GM12878 (cell line): ENCODE measurements at regions not wholly inside any gene's neighbourhood (a gene's known extent, or its start where the extent isn't known, plus 50 kb on each side); places are given as distances from the start of the nearest gene placed in this dataset.

ENCODE experiments used
- ATAC-seq: fragments of 200-7000 bp; cut with Tn5 transposase; 3 replicates; pipeline ENCODE4 v1.9.1; 2020; ENCODE audit warnings: mild to moderate bottlenecking, moderate library complexity
- BruUV-seq: library from RNA; stranded (reverse); fragments of 400-500 nt; replicated peaks from 2 replicates; lab custom pipeline; 2021; lab: Mats Ljungman, UMichigan
- CTCF ChIA-PET: fragments of 300-600 bp; sonication (Branson Sonifier 250); formaldehyde crosslinking; extraction: SDS; loops from one replicate; lab custom pipeline; 2021; ENCODE audit warnings: inconsistent platforms; lab: Yijun Ruan, JAX
- POLR2A ChIA-PET: fragments of 350-600 bp; formaldehyde crosslinking; extraction: SDS; loops from one replicate; lab custom pipeline; 2021; ENCODE audit warnings: inconsistent platforms; lab: Charles Lee
- RAD21 ChIA-PET: fragments of 300-600 bp; sonication (Branson Sonifier 250); formaldehyde crosslinking; loops from one replicate; lab custom pipeline; 2023; ENCODE audit warnings: antibody characterized with exemption; ENCODE audit not compliant: unreplicated experiment; lab: Charles Lee
- SMC1A ChIA-PET: fragments of 300-600 bp; sonication (Branson Sonifier 250); formaldehyde crosslinking; loops from one replicate; lab custom pipeline; 2023; ENCODE audit not compliant: unreplicated experiment, uncharacterized antibody; lab: Charles Lee
- DNase-seq: peaks from one replicate; pipeline ENCODE4 v3.0.0-alpha.2; 2011; ENCODE audit warnings: low read depth, low spot score
- FAIRE-seq: peaks from 3 replicates; lab custom pipeline; 2011; peaks lifted over from hg19 to GRCh38; lab: Jason Lieb, UNC
- H2AFZ ChIP-seq: 2 replicates; pipeline ENCODE4 v1.6.0; 2011; ENCODE audit warnings: low read depth, low read length, control low read depth; ENCODE audit not compliant: control insufficient read depth
- H3K27ac ChIP-seq: 2 replicates; pipeline ENCODE4 v1.5.1; 2011; ENCODE audit warnings: control low read depth; ENCODE audit not compliant: control insufficient read depth, insufficient read depth
- H3K27me3 ChIP-seq, 2 experiments: replicated peaks in 1 of 2; 2 replicates each; pipeline versions ENCODE4 v1.6.0 to v1.6.1; 2011; ENCODE audit warnings: low read length in 1 of 2; ENCODE audit not compliant: control insufficient read depth in 2 of 2, insufficient read depth in 2 of 2
- H3K36me3 ChIP-seq, 2 experiments: 2 replicates each; pipeline ENCODE4 v1.5.1; 2011; ENCODE audit warnings: low read length in 1 of 2; ENCODE audit not compliant: control insufficient read depth in 2 of 2, insufficient read depth in 2 of 2
- H3K4me1 ChIP-seq: 2 replicates; pipeline ENCODE4 v1.6.1; 2011; ENCODE audit warnings: mild to moderate bottlenecking, low read length, moderate library complexity, mixed read lengths; ENCODE audit not compliant: control insufficient read depth, insufficient read depth
- H3K4me2 ChIP-seq: 2 replicates; pipeline ENCODE4 v1.6.0; 2011; ENCODE audit warnings: control low read depth; ENCODE audit not compliant: control insufficient read depth, insufficient read depth
- H3K4me3 ChIP-seq: fragments of 200-600 bp; sonication (generic); 2 replicates; pipeline ENCODE4 v1.5.1; 2016
- H3K79me2 ChIP-seq: 2 replicates; pipeline ENCODE4 v1.6.0; 2011; ENCODE audit warnings: low read length; ENCODE audit not compliant: control insufficient read depth, insufficient read depth
- H3K9ac ChIP-seq: 2 replicates; pipeline ENCODE4 v1.8.0; 2011; ENCODE audit warnings: low read length, control low read depth, mixed read lengths; ENCODE audit not compliant: control insufficient read depth, insufficient read depth
- H3K9me3 ChIP-seq: replicated peaks from 3 replicates; pipeline ENCODE4 v1.5.1; 2011; ENCODE audit warnings: mild to moderate bottlenecking, low read length; ENCODE audit not compliant: control insufficient read depth, insufficient read depth
- H4K20me1 ChIP-seq: 2 replicates; pipeline ENCODE4 v1.6.0; 2011; ENCODE audit not compliant: control insufficient read depth, insufficient read depth
- BCLAF1 ChIP-seq: fragments of 450-650 bp; IDR thresholded peaks from 2 replicates; pipeline ENCODE4 v1.6.1; 2017; ENCODE audit warnings: antibody characterized with exemption, mild to moderate bottlenecking, moderate library complexity
- CREB1 ChIP-seq: IDR thresholded peaks from 2 replicates; pipeline ENCODE4 v1.6.1; 2012; ENCODE audit warnings: low read depth, mild to moderate bottlenecking, inconsistent platforms
- E4F1 ChIP-seq: fragments of 450-650 bp; IDR thresholded peaks from 2 replicates; pipeline ENCODE4 v1.6.1; 2018; ENCODE audit warnings: borderline replicate concordance, mild to moderate bottlenecking; ENCODE audit not compliant: partially characterized antibody
- HSF1 ChIP-seq: fragments of 150-350 bp; IDR thresholded peaks from 2 replicates; pipeline ENCODE4 v1.6.1; 2014; ENCODE audit warnings: mild to moderate bottlenecking, low read depth, low read length
- NKRF ChIP-seq: fragments of 450-650 bp; conservative IDR thresholded peaks from 2 replicates; pipeline ENCODE4 v1.6.1; 2017; ENCODE audit warnings: mild to moderate bottlenecking, moderate library complexity
- NR2C2 ChIP-seq: IDR thresholded peaks from 2 replicates; pipeline ENCODE4 v1.6.1; 2011; ENCODE audit warnings: borderline replicate concordance, low read depth; ENCODE audit not compliant: control insufficient read depth, insufficient read length
- NR2F1 ChIP-seq: fragments of 450-650 bp; conservative IDR thresholded peaks from 2 replicates; pipeline ENCODE4 v1.6.1; 2017; ENCODE audit warnings: mild to moderate bottlenecking
- SIN3A ChIP-seq: IDR thresholded peaks from 2 replicates; pipeline ENCODE4 v1.6.1; 2012; ENCODE audit warnings: low read depth, low read length, improper control_type of control experiment
- SPI1 ChIP-seq: IDR thresholded peaks from 2 replicates; pipeline ENCODE4 v1.6.1; 2011; ENCODE audit warnings: low read depth, mild to moderate bottlenecking, low read length, moderate library complexity, borderline replicate concordance; ENCODE audit not compliant: insufficient read depth
- ZZZ3 ChIP-seq: IDR thresholded peaks from 2 replicates; pipeline ENCODE4 v1.6.1; 2011; ENCODE audit warnings: low read depth; ENCODE audit not compliant: control insufficient read depth, insufficient read length
- WGBS: methylation state at CpG from one replicate; pipeline ENCODE4 v1.1.6; 2016; ENCODE audit warnings: low lambda C conversion rate; ENCODE audit not compliant: insufficient replicate concordance, insufficient coverage; ENCODE audit errors: missing lambda C conversion rate; 5-methylcytosine and 5-hydroxymethylcytosine counted together
- in situ Hi-C: fragments of 300-500 bp; cut with MboI; formaldehyde crosslinking; loops from 9 replicates; pipeline ENCODE4 v1.14.3; 2018; ENCODE audit warnings: mixed read lengths
- intact Hi-C: fragments of 100-400 bp; cut with micrococcal nuclease; formaldehyde crosslinking; loops from one replicate; pipeline ENCODE4 v1.14.2; 2022; ENCODE audit not compliant: unreplicated experiment

DNA sequence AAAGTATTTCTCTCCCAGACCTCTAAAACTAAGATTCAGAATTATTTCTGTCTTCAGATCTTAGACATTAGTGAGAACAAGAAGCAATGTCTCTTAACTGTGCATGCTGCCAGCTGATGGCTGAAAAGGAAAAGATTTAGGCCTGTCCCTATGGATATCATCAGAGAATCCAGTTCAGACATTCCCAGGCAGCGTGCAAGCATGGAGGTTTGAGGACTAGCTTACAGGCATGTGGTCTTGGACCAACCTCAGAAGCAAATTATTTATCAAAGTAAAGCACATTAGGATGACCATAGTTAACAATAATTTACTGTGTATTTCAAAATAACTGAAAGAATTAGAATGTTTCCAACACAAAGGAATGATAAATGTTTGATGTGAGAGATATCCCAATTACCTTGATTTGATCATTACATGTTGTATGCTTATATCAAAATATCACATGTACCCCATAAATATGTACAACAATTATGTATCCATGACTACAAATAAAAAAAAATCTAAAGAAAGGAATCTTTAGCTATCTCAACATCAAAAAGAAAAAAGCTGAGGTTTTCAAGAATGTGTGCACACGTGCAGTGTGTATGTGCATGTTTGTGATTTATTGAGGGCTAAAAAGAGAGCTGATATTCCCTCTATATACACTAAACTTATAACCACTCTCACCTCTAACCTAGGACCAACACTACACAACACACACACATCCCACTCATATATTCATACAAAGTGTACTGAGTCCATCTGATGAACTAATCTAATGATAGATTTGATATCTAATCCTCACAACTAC lies 108.9 kb upstream of the THBS1 start:
- FAIRE-seq (no peak), ATAC-seq (no peak), DNase-seq (no peak)
- no peak overlapping the region for H3K27ac ChIP-seq
- ChIA-PET RAD21 (no interaction called here), POLR2A (interaction anchor here (0.7 kb wide), 1 partner anchor 82 kb away, joined by 3 read pairs; no protein-coding TSS in a partner anchor), SMC1A (no interaction called here), CTCF (no interaction called here)
- H3K9me3 ChIP-seq = no peaks in the 10 kb centered on the region
- no peak overlapping the region for H3K4me3 ChIP-seq
- in situ Hi-C loops = no loop called here
- no peak overlapping the region for H2AFZ ChIP-seq
- BruUV-seq = no TSS peak
- H3K79me2 ChIP-seq = no peaks in the 10 kb centered on the region
- WGBS = 6% methylated on average over 2 of the region's 2 CpGs
- no peaks in the 10 kb centered on the region for H3K36me3 ChIP-seq
- no peak overlapping the region for H3K9ac ChIP-seq
- intact Hi-C loops = no loop called here
- no peak overlapping the region for H3K4me2 ChIP-seq
- H3K27me3 ChIP-seq = no peaks in the 10 kb centered on the region
- no peaks in the 10 kb centered on the region for H4K20me1 ChIP-seq
- H3K4me1 ChIP-seq = no peaks in the 10 kb centered on the region
- TF ChIP-seq E4F1 (no peak), SPI1 (no peak), BCLAF1 (no peak), NR2C2 (no peak), CREB1 (no peak), NR2F1 (no peak), ZZZ3 (no peak), NKRF (no peak), HSF1 (no peak), SIN3A (no peak)
